ENCODE measurements at regions not wholly inside any gene's neighbourhood (a gene's known extent, or its start where the extent isn't known, plus 50 kb on each side); places are given as distances from the start of the nearest gene placed in this dataset.

DNA sequence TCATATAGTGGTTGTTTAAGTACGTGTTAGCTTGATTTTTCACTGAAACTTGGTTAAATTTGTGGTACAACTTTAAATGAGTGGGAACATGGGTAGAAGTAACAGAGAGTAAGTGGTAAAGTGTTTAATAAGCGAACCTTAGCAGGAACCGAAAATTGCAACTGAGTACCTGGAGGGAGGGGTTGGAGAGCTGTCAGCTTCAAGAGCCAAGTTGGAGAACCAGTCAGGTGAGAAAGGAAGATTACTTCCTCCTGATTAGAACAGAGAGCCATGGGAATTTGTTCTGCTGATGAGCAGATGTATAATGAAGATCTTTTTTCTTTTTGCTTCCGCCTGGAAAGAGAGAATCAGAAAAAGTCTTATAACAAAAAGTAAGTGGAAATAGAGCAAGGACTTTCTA lies 158.4 kb upstream of the CDH7 start:
- TF ChIP-seq, protein P1, sequence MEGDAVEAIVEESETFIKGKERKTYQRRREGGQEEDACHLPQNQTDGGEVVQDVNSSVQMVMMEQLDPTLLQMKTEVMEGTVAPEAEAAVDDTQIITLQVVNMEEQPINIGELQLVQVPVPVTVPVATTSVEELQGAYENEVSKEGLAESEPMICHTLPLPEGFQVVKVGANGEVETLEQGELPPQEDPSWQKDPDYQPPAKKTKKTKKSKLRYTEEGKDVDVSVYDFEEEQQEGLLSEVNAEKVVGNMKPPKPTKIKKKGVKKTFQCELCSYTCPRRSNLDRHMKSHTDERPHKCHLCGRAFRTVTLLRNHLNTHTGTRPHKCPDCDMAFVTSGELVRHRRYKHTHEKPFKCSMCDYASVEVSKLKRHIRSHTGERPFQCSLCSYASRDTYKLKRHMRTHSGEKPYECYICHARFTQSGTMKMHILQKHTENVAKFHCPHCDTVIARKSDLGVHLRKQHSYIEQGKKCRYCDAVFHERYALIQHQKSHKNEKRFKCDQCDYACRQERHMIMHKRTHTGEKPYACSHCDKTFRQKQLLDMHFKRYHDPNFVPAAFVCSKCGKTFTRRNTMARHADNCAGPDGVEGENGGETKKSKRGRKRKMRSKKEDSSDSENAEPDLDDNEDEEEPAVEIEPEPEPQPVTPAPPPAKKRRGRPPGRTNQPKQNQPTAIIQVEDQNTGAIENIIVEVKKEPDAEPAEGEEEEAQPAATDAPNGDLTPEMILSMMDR (IDR thresholded peaks at IDR 0.05) = no peak
- no peak for TF ChIP-seq POLR2A (IDR thresholded peaks at IDR 0.05)

All from adrenal gland (tissue), 5 donors.